ENCODE measurements at regions not wholly inside any gene's neighbourhood (a gene's known extent, or its start where the extent isn't known, plus 50 kb on each side); places are given as distances from the start of the nearest gene placed in this dataset.

- TF ChIP-seq CTCF (IDR thresholded peaks at IDR 0.05) (no peak), POLR2A (IDR thresholded peaks at IDR 0.05; ENCODE audit: low read depth) (no peak)
These were observed 213.8 kb upstream of the C1orf174 start for GRCh38 chr1:4113897-4114296.
